ENCODE measurements at regions not wholly inside any gene's neighbourhood (a gene's known extent, or its start where the extent isn't known, plus 50 kb on each side); places are given as distances from the start of the nearest gene placed in this dataset.

DNA sequence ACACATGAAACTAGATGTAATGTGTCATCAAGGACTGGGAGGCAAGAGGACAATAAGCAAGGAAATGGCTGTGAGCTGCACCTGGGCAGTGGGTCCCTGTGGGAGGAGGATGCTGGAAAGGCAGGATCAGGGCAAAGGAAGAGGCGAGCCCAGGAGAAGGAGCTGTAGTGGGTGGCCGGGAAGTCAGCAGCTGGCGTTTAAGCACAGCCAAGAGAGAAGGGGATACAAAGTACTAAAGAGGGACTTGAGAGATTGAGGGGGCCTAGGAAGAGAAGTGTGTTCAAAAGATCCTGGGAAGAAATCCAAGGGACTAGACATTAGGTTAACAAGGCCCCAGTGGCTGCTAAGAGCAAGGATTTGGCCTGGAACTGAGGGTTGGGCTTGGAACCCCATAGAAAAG, 188.5 kb upstream of the SLC24A5 start:
- no peak overlapping the region for H3K4me3 ChIP-seq (ENCODE audit: low read length)
- TF ChIP-seq, protein P1, sequence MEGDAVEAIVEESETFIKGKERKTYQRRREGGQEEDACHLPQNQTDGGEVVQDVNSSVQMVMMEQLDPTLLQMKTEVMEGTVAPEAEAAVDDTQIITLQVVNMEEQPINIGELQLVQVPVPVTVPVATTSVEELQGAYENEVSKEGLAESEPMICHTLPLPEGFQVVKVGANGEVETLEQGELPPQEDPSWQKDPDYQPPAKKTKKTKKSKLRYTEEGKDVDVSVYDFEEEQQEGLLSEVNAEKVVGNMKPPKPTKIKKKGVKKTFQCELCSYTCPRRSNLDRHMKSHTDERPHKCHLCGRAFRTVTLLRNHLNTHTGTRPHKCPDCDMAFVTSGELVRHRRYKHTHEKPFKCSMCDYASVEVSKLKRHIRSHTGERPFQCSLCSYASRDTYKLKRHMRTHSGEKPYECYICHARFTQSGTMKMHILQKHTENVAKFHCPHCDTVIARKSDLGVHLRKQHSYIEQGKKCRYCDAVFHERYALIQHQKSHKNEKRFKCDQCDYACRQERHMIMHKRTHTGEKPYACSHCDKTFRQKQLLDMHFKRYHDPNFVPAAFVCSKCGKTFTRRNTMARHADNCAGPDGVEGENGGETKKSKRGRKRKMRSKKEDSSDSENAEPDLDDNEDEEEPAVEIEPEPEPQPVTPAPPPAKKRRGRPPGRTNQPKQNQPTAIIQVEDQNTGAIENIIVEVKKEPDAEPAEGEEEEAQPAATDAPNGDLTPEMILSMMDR (conservative IDR thresholded peaks at IDR 0.05; ENCODE audit: low read length) = no peak
- no peak for DNase-seq (ENCODE audit: low read depth)

- H3K4me3 ChIP-seq (ENCODE audit: low read length) = no peak overlapping the region
- no peak for DNase-seq (ENCODE audit: low read depth)
- TF ChIP-seq, protein P1 (conservative IDR thresholded peaks at IDR 0.05; ENCODE audit: low read length) = no peak
Measured at GRCh38 chr15:47932951-47933641, 187.7 kb upstream of the SLC24A5 start.

DNA sequence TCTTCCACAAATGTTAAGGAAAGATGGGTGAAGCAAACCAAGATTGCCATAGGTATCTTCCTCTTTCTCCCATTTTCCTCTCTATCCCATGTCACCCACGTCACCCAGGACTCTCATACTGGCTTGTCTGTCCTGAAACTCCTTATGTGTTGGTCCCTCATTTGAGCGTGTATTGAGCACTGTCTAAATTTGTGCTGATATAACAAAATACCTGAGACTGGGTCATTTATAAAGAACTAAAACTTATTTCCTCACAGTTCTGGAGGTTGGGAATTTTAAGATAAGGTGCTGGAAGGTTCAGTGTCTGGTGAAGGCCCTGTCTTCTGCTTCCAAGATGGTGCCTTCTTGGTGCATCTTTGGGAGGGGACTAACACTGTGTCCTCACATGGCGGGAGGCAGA, 186.9 kb upstream of the SLC24A5 start:
- TF ChIP-seq, protein P1 (conservative IDR thresholded peaks at IDR 0.05; ENCODE audit: low read length) = no peak
- H3K4me3 ChIP-seq (ENCODE audit: low read length) = no peak overlapping the region
- DNase-seq (ENCODE audit: low read depth) = no peak

DNA sequence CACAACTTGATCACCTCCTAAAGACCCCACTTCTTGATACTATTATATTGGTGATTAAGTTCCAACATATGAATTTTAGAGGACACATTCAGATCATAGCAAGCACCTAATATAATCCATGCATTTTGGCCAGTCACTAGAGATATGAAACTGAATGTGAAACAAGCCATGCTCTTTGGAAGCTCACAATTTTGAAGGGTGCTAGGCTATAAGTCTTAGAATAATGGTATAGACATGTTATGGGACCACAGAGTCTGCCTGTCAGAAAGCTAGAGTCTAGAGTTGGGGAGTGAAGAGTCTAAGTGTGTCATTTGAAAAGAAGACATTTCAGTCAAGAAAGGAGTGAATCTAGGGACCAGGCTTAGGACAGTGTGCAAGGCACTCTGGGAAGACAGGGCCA, 186.4 kb upstream of the SLC24A5 start:
- H3K4me3 ChIP-seq (ENCODE audit: low read length) = no peak overlapping the region
- DNase-seq (ENCODE audit: low read depth) = no peak
- TF ChIP-seq, protein P1 (conservative IDR thresholded peaks at IDR 0.05; ENCODE audit: low read length) = no peak

GRCh38 chr15:47937834-47938233, 183.0 kb upstream of the SLC24A5 start:
- TF ChIP-seq, protein P1 (conservative IDR thresholded peaks at IDR 0.05; ENCODE audit: low read length) = no peak
- no peak overlapping the region for H3K4me3 ChIP-seq (ENCODE audit: low read length)
- no peak for DNase-seq (ENCODE audit: low read depth)

DNA sequence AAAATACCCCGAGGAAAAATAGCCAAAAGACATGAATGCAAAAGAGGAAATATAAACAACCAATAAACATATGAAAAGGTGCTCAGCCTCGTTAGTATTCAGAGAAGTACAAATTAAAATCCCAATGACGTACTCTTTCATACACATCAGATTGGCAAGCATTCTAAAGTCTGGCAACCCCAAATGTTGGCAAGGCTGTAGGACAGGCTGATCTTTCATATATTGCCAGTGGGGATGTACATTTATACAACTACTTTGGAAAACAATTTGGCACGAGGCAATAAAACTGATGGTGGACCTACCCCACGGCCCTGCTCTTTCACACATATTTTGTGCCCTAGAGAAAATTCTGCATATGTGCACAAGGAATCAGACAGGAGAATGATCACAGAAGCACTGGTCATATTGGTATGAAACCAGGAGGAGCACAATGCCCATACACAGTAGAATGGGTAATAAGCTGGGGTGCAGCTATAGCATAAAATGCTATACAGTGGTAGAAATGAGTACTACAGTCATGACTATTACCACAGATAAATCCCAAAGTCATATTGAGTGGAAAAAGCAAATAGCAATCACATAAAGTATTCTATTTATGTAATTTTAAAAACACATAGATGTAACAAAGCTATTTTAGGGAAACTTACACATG, 176.0 kb upstream of the SLC24A5 start:
- DNase-seq (ENCODE audit: low read depth) = no peak
- no peak overlapping the region for H3K4me3 ChIP-seq (ENCODE audit: low read length)
- TF ChIP-seq, protein P1 (conservative IDR thresholded peaks at IDR 0.05; ENCODE audit: low read length) = no peak

All from AG10803 (cell line).